WTC11 (cell line): ENCODE measurements at regions not wholly inside any gene's neighbourhood (a gene's known extent, or its start where the extent isn't known, plus 50 kb on each side); places are given as distances from the start of the nearest gene placed in this dataset.

Source experiments
- CREB1 ChIP-seq: sonication (generic); formaldehyde crosslinking; IDR thresholded peaks from 2 replicates; pipeline ENCODE4 v1.8.0; 2023; ENCODE audit warnings: mild to moderate bottlenecking, missing genetic modification reagents
- ETV6 ChIP-seq: sonication (generic); formaldehyde crosslinking; IDR thresholded peaks from 2 replicates; pipeline ENCODE4 v1.8.1; 2022; ENCODE audit warnings: mild to moderate bottlenecking, missing genetic modification reagents
- JAZF1 ChIP-seq: fragments of 250-450 bp; sonication (Bioruptor Pico); IDR thresholded peaks from 2 replicates; pipeline ENCODE4 v1.9.0; 2021; ENCODE audit warnings: moderate library complexity, mild to moderate bottlenecking, inconsistent platforms
- SP1 ChIP-seq: sonication (generic); formaldehyde crosslinking; conservative IDR thresholded peaks from 2 replicates; pipeline ENCODE4 v1.8.1; 2022; ENCODE audit warnings: missing genetic modification reagents
- ZNF138 ChIP-seq: sonication (generic); formaldehyde crosslinking; conservative IDR thresholded peaks from 2 replicates; pipeline ENCODE4 v1.8.1; 2022; ENCODE audit warnings: mild to moderate bottlenecking, moderate library complexity, missing genetic modification reagents
- ZNF423 ChIP-seq: fragments of 250-450 bp; sonication (Bioruptor Pico); IDR thresholded peaks from 2 replicates; pipeline ENCODE4 v2.1.2; 2022; ENCODE audit warnings: mild to moderate bottlenecking, moderate library complexity
- TF ChIP-seq, protein P1 (sequence below): fragments of 200-600 bp; IDR thresholded peaks from 2 replicates; pipeline ENCODE4 v1.8.0; 2022; ENCODE audit warnings: antibody characterized with exemption
- TF ChIP-seq, protein P2 (sequence below): sonication (generic); formaldehyde crosslinking; IDR thresholded peaks from 2 replicates; pipeline ENCODE4 v1.8.1; 2023; ENCODE audit warnings: mild to moderate bottlenecking, missing genetic modification reagents, moderate library complexity
- TF ChIP-seq, protein P3 (sequence below): sonication (generic); formaldehyde crosslinking; IDR thresholded peaks from 2 replicates; pipeline ENCODE4 v1.8.0; 2022; ENCODE audit warnings: mild to moderate bottlenecking, missing genetic modification reagents
- TF ChIP-seq, protein P4 (sequence below): sonication (generic); formaldehyde crosslinking; IDR thresholded peaks from 2 replicates; pipeline ENCODE4 v1.8.1; 2023; ENCODE audit warnings: mild to moderate bottlenecking, missing genetic modification reagents, moderate library complexity
- TF ChIP-seq, protein P5 (sequence below): sonication (generic); formaldehyde crosslinking; IDR thresholded peaks from 2 replicates; pipeline ENCODE4 v1.8.1; 2022; ENCODE audit warnings: mild to moderate bottlenecking, missing genetic modification reagents, moderate library complexity, borderline replicate concordance

DNA sequence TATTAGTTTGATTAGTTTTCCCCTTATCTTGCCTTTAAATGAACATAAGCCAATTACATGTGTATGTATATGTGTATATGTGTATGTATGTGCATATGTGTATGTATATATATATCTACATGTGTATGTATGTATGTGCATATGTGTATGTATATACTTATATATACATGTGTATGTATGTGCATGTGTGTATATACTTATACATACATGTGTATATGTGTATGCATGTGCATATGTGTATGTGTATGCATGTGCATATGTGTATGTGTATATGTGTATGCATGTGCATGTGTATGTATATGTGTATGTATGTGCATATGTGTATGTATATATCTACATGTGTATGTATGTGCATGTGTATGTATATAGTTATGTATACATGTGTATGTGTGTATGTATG lies 65.5 kb upstream of the CCT8L2 start:
- no peak for TF ChIP-seq ETV6
- no peak for TF ChIP-seq JAZF1 (CRISPR knock-in tag)
- no peak for TF ChIP-seq ZNF138 (CRISPR knock-in tag)
- TF ChIP-seq, protein P1, sequence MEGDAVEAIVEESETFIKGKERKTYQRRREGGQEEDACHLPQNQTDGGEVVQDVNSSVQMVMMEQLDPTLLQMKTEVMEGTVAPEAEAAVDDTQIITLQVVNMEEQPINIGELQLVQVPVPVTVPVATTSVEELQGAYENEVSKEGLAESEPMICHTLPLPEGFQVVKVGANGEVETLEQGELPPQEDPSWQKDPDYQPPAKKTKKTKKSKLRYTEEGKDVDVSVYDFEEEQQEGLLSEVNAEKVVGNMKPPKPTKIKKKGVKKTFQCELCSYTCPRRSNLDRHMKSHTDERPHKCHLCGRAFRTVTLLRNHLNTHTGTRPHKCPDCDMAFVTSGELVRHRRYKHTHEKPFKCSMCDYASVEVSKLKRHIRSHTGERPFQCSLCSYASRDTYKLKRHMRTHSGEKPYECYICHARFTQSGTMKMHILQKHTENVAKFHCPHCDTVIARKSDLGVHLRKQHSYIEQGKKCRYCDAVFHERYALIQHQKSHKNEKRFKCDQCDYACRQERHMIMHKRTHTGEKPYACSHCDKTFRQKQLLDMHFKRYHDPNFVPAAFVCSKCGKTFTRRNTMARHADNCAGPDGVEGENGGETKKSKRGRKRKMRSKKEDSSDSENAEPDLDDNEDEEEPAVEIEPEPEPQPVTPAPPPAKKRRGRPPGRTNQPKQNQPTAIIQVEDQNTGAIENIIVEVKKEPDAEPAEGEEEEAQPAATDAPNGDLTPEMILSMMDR, result no peak
- TF ChIP-seq ZNF423 (CRISPR knock-in tag), result no peak
- TF ChIP-seq, protein P2, sequence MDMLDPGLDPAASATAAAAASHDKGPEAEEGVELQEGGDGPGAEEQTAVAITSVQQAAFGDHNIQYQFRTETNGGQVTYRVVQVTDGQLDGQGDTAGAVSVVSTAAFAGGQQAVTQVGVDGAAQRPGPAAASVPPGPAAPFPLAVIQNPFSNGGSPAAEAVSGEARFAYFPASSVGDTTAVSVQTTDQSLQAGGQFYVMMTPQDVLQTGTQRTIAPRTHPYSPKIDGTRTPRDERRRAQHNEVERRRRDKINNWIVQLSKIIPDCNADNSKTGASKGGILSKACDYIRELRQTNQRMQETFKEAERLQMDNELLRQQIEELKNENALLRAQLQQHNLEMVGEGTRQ (CRISPR knock-in tag), result no peak
- TF ChIP-seq, protein P3, sequence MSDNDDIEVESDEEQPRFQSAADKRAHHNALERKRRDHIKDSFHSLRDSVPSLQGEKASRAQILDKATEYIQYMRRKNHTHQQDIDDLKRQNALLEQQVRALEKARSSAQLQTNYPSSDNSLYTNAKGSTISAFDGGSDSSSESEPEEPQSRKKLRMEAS (CRISPR knock-in tag), result no peak
- no peak for TF ChIP-seq CREB1 (CRISPR knock-in tag)
- no peak for TF ChIP-seq SP1 (CRISPR knock-in tag)
- TF ChIP-seq, protein P4, sequence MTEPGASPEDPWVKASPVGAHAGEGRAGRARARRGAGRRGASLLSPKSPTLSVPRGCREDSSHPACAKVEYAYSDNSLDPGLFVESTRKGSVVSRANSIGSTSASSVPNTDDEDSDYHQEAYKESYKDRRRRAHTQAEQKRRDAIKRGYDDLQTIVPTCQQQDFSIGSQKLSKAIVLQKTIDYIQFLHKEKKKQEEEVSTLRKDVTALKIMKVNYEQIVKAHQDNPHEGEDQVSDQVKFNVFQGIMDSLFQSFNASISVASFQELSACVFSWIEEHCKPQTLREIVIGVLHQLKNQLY, result no peak
- TF ChIP-seq, protein P5, sequence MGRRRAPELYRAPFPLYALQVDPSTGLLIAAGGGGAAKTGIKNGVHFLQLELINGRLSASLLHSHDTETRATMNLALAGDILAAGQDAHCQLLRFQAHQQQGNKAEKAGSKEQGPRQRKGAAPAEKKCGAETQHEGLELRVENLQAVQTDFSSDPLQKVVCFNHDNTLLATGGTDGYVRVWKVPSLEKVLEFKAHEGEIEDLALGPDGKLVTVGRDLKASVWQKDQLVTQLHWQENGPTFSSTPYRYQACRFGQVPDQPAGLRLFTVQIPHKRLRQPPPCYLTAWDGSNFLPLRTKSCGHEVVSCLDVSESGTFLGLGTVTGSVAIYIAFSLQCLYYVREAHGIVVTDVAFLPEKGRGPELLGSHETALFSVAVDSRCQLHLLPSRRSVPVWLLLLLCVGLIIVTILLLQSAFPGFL (CRISPR knock-in tag), result no peak
